ENCODE measurements at regions not wholly inside any gene's neighbourhood (a gene's known extent, or its start where the extent isn't known, plus 50 kb on each side); places are given as distances from the start of the nearest gene placed in this dataset.

- H3K27ac ChIP-seq (replicated peaks): no peak overlapping the region
- no peak overlapping the region for H3K4me3 ChIP-seq (replicated peaks; ENCODE audit: insufficient read depth, low read length)
- no peak for DNase-seq (ENCODE audit: low read depth in 1 of 2, low spot score in 1 of 2)
- H3K27me3 ChIP-seq (ENCODE audit: insufficient read depth, poor library complexity, severe bottlenecking): no peaks in the 10 kb centered on the region
- no peak for TF ChIP-seq SPI1 (IDR thresholded peaks at IDR 0.05; ENCODE audit: borderline replicate concordance, low read depth)
- no peak for TF ChIP-seq POLR2AphosphoS5 (IDR thresholded peaks at IDR 0.05; ENCODE audit: low read depth)
- TF ChIP-seq GABPA (IDR thresholded peaks at IDR 0.05; ENCODE audit: low read depth): no peak
- TF ChIP-seq REST (IDR thresholded peaks at IDR 0.05; ENCODE audit: insufficient replicate concordance, low read depth): no peak
- TF ChIP-seq CTCF (IDR thresholded peaks at IDR 0.05; ENCODE audit: insufficient read depth, low read length): no peak
These were observed 68.8 kb downstream of the PRL start for GRCh38 chr6:22227824-22228610.

- DNase-seq (ENCODE audit: low read depth in 1 of 2, low spot score in 1 of 2): no peak
- TF ChIP-seq POLR2AphosphoS5 (IDR thresholded peaks at IDR 0.05; ENCODE audit: low read depth): no peak
- no peak overlapping the region for H3K27ac ChIP-seq (replicated peaks)
These were observed 65.8 kb downstream of the PRL start for GRCh38 chr6:22231050-22231449.

GRCh38 chr6:22231616-22232015, 65.2 kb downstream of the PRL start:
- DNase-seq (ENCODE audit: low read depth in 1 of 2, low spot score in 1 of 2): no peak
- Histone ChIP-seq H3K27me3 (ENCODE audit: insufficient read depth, poor library complexity, severe bottlenecking) (no peaks in the 10 kb centered on the region), H3K4me3 (replicated peaks; ENCODE audit: insufficient read depth, low read length) (no peak overlapping the region), H3K27ac (replicated peaks) (no peak overlapping the region)
- TF ChIP-seq CTCF (IDR thresholded peaks at IDR 0.05; ENCODE audit: insufficient read depth, low read length): no peak
- no peak for TF ChIP-seq SPI1 (IDR thresholded peaks at IDR 0.05; ENCODE audit: borderline replicate concordance, low read depth)
- TF ChIP-seq GABPA (IDR thresholded peaks at IDR 0.05; ENCODE audit: low read depth): no peak
- no peak for TF ChIP-seq REST (IDR thresholded peaks at IDR 0.05; ENCODE audit: insufficient replicate concordance, low read depth)
- no peak for TF ChIP-seq POLR2AphosphoS5 (IDR thresholded peaks at IDR 0.05; ENCODE audit: low read depth)

More at GRCh38 chr6:22231050-22231449, 65.8 kb downstream of the PRL start:
- Histone ChIP-seq H3K27me3 (ENCODE audit: insufficient read depth, poor library complexity, severe bottlenecking) (no peaks in the 10 kb centered on the region), H3K4me3 (replicated peaks; ENCODE audit: insufficient read depth, low read length) (no peak overlapping the region)

GRCh38 chr6:22236626-22237414, 60.0 kb downstream of the PRL start:
- TF ChIP-seq CTCF (IDR thresholded peaks at IDR 0.05; ENCODE audit: insufficient read depth, low read length) (no peak), REST (IDR thresholded peaks at IDR 0.05; ENCODE audit: insufficient replicate concordance, low read depth) (no peak), SPI1 (IDR thresholded peaks at IDR 0.05; ENCODE audit: borderline replicate concordance, low read depth) (no peak), GABPA (IDR thresholded peaks at IDR 0.05; ENCODE audit: low read depth) (no peak), POLR2AphosphoS5 (IDR thresholded peaks at IDR 0.05; ENCODE audit: low read depth) (no peak)
- Histone ChIP-seq H3K27ac (replicated peaks) (no peak overlapping the region), H3K4me3 (replicated peaks; ENCODE audit: insufficient read depth, low read length) (no peak overlapping the region), H3K27me3 (ENCODE audit: insufficient read depth, poor library complexity, severe bottlenecking) (no peaks in the 10 kb centered on the region)
- no peak for DNase-seq (ENCODE audit: low read depth in 1 of 2, low spot score in 1 of 2)
